ENCODE measurements at regions not wholly inside any gene's neighbourhood (a gene's known extent, or its start where the extent isn't known, plus 50 kb on each side); places are given as distances from the start of the nearest gene placed in this dataset.
"Not testable (repeated sequence)": the region's sequence is repeated elsewhere in the genome, so short reads cannot be mapped to it uniquely, and the experiment has no call there.

- DNase-seq = no peak
Measured at GRCh38 chr15:53116169-53116568, 326.0 kb upstream of the ONECUT1 start.

- no peak for DNase-seq
Measured at GRCh38 chr15:53115563-53115962, 325.4 kb upstream of the ONECUT1 start.

- DNase-seq = no peak
Measured at GRCh38 chr15:53114960-53115359, 324.8 kb upstream of the ONECUT1 start.

DNA sequence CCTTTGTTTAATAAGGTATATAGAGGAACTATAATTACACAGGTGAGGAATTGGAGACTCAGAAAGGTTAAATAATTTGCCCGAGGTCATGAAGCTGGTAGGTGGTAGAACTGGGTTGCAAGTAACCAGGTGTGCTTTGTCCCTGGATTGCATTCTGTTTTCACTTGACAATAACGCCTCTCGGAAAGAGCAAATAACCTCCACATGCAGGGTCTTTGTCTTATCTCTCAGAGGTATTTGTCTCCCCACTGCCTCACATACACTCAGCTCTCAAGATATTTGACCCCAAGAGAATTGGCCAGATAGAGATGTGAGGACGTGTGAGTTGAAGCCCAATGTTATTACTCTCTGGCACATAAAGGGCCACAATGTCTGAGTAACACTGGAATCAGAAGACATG lies 320.9 kb upstream of the ONECUT1 start:
- no peak for DNase-seq

DNA sequence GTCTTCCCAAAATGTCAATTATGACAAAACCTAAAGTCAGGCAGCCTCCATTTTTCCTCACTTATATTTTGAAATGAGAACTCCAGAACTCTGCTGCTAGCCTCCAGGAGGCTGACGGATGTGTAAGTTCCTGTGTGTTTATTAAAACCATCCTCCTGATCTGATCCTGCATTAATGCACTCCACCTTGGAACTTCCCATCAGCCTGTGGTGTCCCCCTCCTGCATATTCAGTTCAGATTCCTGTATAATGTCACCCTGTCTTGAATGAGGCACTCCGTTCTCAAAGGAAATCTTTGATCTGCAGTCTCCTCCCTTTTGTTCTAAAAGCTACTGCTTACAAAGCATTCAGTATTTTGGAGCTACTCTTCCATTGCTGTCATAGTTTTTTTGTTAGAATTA lies 318.2 kb upstream of the ONECUT1 start:
- no peak for DNase-seq

DNA sequence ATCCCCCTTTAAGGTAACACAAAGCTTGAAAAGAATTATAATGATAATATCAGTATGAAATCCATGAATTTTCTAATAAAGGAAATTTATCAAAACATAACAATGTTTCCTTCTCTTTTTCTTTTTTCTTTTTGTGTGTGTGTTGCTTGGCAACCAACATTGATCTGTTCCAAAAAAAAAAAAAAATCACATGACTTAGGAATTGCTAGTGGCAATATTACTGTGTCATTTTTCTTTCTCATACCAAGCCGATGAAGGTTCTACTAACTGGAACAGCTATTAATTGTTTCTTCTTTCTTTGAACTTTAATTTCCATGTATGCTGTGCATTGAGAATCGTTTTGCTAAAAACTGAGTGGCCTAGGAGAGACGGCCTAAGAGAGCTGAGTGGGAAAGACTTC lies 317.7 kb upstream of the ONECUT1 start:
- no peak for DNase-seq

- DNase-seq = no peak
Measured at GRCh38 chr15:53106505-53107286, 316.6 kb upstream of the ONECUT1 start.

GRCh38 chr15:53102483-53102882 lies 312.3 kb upstream of the ONECUT1 start:
- DNase-seq = no peak

GRCh38 chr15:53080484-53080883 lies 290.3 kb upstream of the ONECUT1 start:
- DNase-seq = no peak

DNA sequence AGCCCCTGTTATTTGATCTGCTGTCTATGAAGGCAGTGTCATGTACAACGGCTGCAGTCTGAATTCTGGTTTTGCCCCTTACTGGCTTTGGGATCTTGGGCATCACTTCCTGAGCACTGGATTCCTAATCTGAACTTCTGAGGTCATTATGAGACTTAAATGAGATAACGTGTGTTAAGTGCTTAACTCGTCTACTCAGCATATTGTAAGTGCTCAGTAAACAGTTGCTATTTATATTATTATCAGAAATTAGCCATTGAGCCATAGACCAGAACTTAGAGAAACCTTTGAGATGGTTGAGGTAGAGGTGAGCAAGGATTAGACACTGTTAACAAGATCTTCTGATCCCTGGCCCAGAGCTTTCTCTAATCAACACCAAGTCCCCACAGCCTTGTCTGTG lies 284.1 kb upstream of the ONECUT1 start:
- DNase-seq = no peak

DNA sequence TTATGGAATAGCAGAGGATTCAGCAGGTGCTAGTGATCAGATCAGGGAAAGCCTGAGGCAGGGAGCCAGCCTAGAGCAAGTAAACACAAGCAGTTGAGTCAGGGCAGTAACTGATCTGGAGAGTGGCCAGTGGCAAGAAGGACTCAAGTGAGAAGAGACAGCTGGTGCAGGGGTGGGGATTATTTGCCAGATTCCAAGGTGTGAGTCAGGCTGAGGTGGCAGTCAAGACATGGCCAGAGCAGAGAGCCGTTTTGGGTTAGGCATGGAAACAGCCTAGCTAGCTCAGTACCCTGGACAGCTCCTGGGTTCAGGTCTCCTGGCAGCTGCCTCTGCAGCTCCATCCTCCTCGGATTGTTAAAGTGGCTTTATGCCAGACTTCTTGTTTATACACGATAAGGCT lies 281.9 kb upstream of the ONECUT1 start:
- no peak for DNase-seq

DNA sequence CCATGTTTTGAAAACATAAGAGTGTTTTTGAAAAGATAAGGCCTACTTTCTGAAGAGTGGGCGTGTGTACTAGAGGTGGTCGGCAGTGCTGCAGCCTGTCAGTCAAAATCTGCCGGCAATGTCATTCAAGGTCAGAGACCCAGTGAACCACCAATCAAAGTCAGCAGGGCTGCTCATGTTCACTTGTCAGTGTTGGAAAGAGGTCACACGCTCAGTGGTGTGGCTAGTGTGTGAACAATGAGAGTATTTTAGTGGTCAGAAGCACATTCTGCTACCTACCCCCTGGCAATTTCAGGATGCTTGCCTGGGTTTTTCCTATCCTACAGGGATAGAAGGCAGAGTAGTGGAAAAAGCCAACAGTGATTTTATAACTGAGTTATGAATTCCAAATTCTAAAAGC lies 278.5 kb upstream of the ONECUT1 start:
- no peak for DNase-seq

GRCh38 chr15:53059273-53060043 lies 269.3 kb upstream of the ONECUT1 start:
- DNase-seq = no peak

GRCh38 chr15:53046153-53046790 lies 256.1 kb upstream of the ONECUT1 start:
- DNase-seq = no peak

DNA sequence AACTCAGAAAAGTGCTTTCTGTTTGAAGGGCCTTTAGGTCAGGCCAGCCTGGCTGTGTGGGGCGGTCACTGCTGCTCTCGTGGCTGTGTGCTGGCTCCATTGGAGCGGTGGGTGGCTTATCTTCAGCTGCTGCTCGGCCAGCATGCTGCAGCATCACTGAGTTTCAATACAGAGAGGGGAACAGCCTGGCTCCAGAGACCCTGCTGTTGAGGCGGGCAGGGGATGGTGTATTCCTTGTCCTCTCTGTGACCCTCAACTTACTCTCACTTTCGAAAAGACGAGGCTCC lies 248.5 kb upstream of the ONECUT1 start:
- DNase-seq = no peak

DNA sequence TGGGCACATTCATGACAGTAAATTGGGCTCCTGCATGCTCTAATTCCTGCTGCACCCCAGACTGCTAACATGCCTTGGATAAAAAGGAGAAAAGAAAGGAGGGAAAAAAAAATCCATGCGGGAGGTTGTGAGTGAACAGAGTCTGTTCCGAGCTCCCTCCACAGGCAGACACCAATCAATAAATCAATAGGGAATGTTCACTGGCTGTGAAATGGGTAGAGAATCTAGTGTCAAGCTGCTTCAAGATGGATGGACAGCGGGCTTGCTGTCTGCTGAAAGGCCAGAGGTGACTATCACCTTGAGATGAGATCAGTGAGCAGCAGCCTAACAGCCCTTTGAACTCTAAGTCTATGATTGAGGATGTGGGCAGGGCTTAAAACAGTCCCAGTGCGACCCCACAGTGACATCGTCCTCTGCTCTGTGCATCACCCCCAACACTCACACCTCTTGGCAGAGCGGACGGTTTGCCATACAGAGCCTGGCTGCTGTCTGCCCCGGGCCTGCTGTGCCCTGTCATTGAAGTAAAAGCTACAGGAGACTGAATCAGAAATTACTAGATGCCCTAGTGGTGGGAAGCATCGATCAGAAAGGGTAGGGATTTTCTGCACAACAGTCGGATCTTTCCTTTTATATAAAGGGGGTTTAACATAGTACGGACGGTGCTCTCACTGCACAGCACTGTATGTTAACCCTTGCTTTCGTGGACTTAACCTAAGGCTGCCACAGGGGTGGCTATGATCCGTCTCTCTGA lies 247.9 kb upstream of the ONECUT1 start:
- no peak for DNase-seq

GRCh38 chr15:53036641-53037040 lies 246.5 kb upstream of the ONECUT1 start:
- DNase-seq = no peak

DNA sequence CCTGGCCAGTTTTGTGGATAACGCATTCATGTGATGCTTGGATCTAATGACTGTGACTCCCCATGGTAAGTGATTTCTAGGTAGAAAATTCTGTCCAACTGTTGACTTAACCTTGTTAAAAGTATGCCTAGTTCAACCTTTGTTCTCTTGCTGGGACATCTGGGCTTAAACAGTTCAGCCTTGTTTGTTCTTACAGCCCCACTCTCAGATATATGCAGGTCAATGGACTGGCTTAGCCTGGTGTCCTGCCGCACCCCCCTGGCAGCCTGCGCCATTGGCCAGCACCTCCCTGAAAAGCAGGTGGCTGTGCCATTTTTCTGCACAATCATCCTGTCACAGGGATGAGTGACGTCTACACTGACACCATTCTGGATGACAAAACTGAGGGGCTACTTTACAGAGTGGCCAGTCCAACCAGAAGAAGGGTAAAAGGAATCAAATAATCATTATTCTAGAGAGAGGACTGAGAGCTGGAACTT lies 244.7 kb upstream of the ONECUT1 start:
- DNase-seq = no peak

GRCh38 chr15:53033709-53034108 lies 243.6 kb upstream of the ONECUT1 start:
- no peak for DNase-seq

- no peak for DNase-seq
Measured at GRCh38 chr15:53031469-53031868, 241.3 kb upstream of the ONECUT1 start.

DNA sequence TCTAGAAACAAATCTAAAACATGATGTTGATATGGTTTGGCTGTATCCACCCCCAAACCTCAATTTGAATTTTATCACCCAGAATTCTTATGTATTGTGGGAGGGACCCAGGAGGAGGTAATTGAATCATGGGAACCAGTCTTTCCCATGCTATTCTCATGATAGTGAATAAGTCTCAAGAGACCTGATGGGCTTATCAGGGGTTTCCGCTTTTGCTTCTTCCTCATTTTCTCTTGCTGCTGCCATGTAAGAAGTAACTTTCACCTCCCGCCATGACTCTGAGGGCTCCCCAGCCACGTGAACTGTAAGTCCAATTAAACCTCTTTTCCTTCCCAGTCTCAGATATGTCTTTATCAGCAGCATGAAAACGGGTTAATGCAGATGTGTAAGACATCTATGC lies 232.7 kb upstream of the ONECUT1 start:
- no peak for DNase-seq

- no peak for DNase-seq
Measured at GRCh38 chr15:53013329-53013728, 223.2 kb upstream of the ONECUT1 start.

DNA sequence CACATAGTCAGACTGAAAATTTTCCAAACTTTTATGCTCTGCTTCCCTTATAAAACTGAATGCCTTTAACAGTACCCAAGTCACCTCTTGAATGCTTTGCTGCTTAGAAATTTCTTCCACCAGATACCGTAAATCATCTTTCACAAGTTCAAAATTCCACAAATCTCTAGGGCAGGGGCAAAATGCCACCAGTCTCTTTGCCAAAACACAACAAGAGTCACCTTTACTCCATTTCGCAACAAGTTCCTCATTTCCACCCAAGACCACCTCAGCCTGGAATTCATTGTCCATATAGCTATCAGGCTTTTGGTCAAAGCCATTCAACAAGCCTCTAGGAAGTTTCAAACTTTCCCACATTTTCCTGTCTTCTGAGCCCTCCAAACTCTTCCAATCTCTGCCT lies 221.6 kb upstream of the ONECUT1 start:
- DNase-seq = not testable (repeated sequence)
